ENCODE measurements at regions not wholly inside any gene's neighbourhood (a gene's known extent, or its start where the extent isn't known, plus 50 kb on each side); places are given as distances from the start of the nearest gene placed in this dataset.

DNA sequence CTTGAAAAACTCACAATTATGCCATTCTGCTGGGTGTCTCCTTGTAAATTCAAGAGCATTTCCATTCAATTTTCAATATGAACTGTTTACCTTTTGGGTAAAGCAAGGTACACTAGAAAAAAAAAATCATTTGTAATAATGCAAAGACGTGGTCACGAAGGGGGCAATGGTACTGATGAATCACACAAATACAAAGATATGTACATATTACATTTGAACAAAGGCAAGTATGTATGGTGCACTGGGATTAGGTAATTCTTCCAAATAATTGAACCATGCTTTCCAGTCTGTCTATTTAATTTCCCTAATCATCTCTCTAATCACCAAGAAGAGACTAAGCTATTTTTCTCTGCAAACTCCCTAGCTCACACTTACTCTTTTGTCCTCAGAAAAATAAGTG lies 63.4 kb upstream of the RNF38 start:
- no peaks in the 10 kb centered on the region for H4K20me1 ChIP-seq (ENCODE audit: insufficient read depth)

DNA sequence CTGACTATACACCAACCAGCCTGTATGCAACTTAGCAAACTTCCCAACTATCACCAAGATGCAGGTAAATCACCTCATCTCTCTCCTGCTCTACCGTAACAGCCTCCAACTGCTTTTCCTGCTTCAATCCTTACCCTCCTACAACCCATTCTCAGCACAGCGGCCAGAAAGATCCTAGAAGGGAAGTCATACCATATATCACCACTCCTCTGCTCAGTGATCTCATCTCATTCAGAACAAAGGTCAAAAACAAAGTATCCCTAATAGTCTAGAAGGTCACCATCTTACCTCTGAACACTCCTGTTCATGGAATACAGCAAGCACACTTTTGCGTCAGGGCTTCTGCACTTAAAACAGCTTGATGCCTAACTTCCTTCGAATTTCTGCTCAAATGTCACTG lies 62.2 kb upstream of the RNF38 start:
- no peak overlapping the region for H3K4me3 ChIP-seq (ENCODE audit: low read length)
- TF ChIP-seq EP300 (conservative IDR thresholded peaks at IDR 0.05; ENCODE audit: poor library complexity, severe bottlenecking) (no peak), EZH2 (IDR thresholded peaks at IDR 0.05; ENCODE audit: borderline replicate concordance, insufficient read depth, low read length, poor library complexity, severe bottlenecking) (no peak), RAD21 (conservative IDR thresholded peaks at IDR 0.05) (no peak), POLR2AphosphoS5 (IDR thresholded peaks at IDR 0.05) (no peak)
- TF ChIP-seq, protein P1, sequence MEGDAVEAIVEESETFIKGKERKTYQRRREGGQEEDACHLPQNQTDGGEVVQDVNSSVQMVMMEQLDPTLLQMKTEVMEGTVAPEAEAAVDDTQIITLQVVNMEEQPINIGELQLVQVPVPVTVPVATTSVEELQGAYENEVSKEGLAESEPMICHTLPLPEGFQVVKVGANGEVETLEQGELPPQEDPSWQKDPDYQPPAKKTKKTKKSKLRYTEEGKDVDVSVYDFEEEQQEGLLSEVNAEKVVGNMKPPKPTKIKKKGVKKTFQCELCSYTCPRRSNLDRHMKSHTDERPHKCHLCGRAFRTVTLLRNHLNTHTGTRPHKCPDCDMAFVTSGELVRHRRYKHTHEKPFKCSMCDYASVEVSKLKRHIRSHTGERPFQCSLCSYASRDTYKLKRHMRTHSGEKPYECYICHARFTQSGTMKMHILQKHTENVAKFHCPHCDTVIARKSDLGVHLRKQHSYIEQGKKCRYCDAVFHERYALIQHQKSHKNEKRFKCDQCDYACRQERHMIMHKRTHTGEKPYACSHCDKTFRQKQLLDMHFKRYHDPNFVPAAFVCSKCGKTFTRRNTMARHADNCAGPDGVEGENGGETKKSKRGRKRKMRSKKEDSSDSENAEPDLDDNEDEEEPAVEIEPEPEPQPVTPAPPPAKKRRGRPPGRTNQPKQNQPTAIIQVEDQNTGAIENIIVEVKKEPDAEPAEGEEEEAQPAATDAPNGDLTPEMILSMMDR (IDR thresholded peaks at IDR 0.05; ENCODE audit: poor library complexity, severe bottlenecking), result no peak
- TF ChIP-seq, protein P2, sequence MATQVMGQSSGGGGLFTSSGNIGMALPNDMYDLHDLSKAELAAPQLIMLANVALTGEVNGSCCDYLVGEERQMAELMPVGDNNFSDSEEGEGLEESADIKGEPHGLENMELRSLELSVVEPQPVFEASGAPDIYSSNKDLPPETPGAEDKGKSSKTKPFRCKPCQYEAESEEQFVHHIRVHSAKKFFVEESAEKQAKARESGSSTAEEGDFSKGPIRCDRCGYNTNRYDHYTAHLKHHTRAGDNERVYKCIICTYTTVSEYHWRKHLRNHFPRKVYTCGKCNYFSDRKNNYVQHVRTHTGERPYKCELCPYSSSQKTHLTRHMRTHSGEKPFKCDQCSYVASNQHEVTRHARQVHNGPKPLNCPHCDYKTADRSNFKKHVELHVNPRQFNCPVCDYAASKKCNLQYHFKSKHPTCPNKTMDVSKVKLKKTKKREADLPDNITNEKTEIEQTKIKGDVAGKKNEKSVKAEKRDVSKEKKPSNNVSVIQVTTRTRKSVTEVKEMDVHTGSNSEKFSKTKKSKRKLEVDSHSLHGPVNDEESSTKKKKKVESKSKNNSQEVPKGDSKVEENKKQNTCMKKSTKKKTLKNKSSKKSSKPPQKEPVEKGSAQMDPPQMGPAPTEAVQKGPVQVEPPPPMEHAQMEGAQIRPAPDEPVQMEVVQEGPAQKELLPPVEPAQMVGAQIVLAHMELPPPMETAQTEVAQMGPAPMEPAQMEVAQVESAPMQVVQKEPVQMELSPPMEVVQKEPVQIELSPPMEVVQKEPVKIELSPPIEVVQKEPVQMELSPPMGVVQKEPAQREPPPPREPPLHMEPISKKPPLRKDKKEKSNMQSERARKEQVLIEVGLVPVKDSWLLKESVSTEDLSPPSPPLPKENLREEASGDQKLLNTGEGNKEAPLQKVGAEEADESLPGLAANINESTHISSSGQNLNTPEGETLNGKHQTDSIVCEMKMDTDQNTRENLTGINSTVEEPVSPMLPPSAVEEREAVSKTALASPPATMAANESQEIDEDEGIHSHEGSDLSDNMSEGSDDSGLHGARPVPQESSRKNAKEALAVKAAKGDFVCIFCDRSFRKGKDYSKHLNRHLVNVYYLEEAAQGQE (IDR thresholded peaks at IDR 0.05; ENCODE audit: borderline replicate concordance), result no peak
- no peaks in the 10 kb centered on the region for H3K36me3 ChIP-seq (ENCODE audit: insufficient read depth, low read length)
- no peaks in the 10 kb centered on the region for H3F3A ChIP-seq (ENCODE audit: insufficient read depth, low read length, poor library complexity, severe bottlenecking)
- H3K79me2 ChIP-seq (replicated peaks; ENCODE audit: insufficient read depth, low read length), result peaks cover 6% of the 10 kb centered on the region
- H3K4me2 ChIP-seq (ENCODE audit: low read length), result no peak overlapping the region
- no peak overlapping the region for H3K9ac ChIP-seq (ENCODE audit: low read length)
- no peaks in the 10 kb centered on the region for H3K9me3 ChIP-seq (ENCODE audit: low read length)
- no peaks in the 10 kb centered on the region for H4K20me1 ChIP-seq (ENCODE audit: insufficient read depth)
- no peak overlapping the region for H3K27ac ChIP-seq (ENCODE audit: low read length)
- H3K27me3 ChIP-seq (ENCODE audit: insufficient read depth, low read depth, low read length), result no peaks in the 10 kb centered on the region
- no peak overlapping the region for H2AFZ ChIP-seq (ENCODE audit: low read depth, low read length)
- H3K9me2 ChIP-seq (ENCODE audit: insufficient read depth, low read length), result no peaks in the 10 kb centered on the region

More for the DNA sequence above, 63.4 kb upstream of the RNF38 start:
- Histone ChIP-seq H3K27ac (ENCODE audit: low read length) (no peak overlapping the region), H3K4me3 (ENCODE audit: low read length) (no peak overlapping the region), H3K9ac (ENCODE audit: low read length) (no peak overlapping the region), H3K79me2 (replicated peaks; ENCODE audit: insufficient read depth, low read length) (peaks cover 11% of the 10 kb centered on the region), H3K9me2 (ENCODE audit: insufficient read depth, low read length) (no peaks in the 10 kb centered on the region), H3K36me3 (ENCODE audit: insufficient read depth, low read length) (no peaks in the 10 kb centered on the region), H3K9me3 (ENCODE audit: low read length) (no peaks in the 10 kb centered on the region), H3F3A (ENCODE audit: insufficient read depth, low read length, poor library complexity, severe bottlenecking) (no peaks in the 10 kb centered on the region), H2AFZ (ENCODE audit: low read depth, low read length) (no peak overlapping the region), H3K27me3 (ENCODE audit: insufficient read depth, low read depth, low read length) (no peaks in the 10 kb centered on the region), H3K4me2 (ENCODE audit: low read length) (no peak overlapping the region)
- TF ChIP-seq RAD21 (conservative IDR thresholded peaks at IDR 0.05) (no peak), SMC3 (conservative IDR thresholded peaks at IDR 0.05; ENCODE audit: poor library complexity) (no peak), MXI1 (conservative IDR thresholded peaks at IDR 0.05; ENCODE audit: poor library complexity, severe bottlenecking) (no peak), POLR2AphosphoS5 (IDR thresholded peaks at IDR 0.05) (no peak), EP300 (conservative IDR thresholded peaks at IDR 0.05; ENCODE audit: poor library complexity, severe bottlenecking) (no peak), TAF1 (IDR thresholded peaks at IDR 0.05; ENCODE audit: low read depth) (no peak), EZH2 (IDR thresholded peaks at IDR 0.05; ENCODE audit: borderline replicate concordance, insufficient read depth, low read length, poor library complexity, severe bottlenecking) (no peak)
- TF ChIP-seq, protein P2 (IDR thresholded peaks at IDR 0.05; ENCODE audit: borderline replicate concordance), result no peak
- TF ChIP-seq, protein P1 (IDR thresholded peaks at IDR 0.05; ENCODE audit: poor library complexity, severe bottlenecking), result no peak
